Right renal cortex interstitium (tissue), 3 donors: ENCODE measurements at regions not wholly inside any gene's neighbourhood (a gene's known extent, or its start where the extent isn't known, plus 50 kb on each side); places are given as distances from the start of the nearest gene placed in this dataset.

Source experiments
- DNase-seq, 3 donors: peaks; one replicate each; pipeline ENCODE4 v3.0.0-alpha.2; 2013; ENCODE audit warnings: low read depth in 3 of 3, low spot score in 2 of 3

- no peak for DNase-seq
These were observed 134.5 kb upstream of the CCDC68 start for GRCh38 chr18:55093808-55094207.

GRCh38 chr18:55093295-55093694 lies 134.0 kb upstream of the CCDC68 start:
- no peak for DNase-seq

- no peak for DNase-seq
These were observed 132.9 kb upstream of the CCDC68 start for GRCh38 chr18:55092166-55092565.

- DNase-seq: no peak
These were observed 131.4 kb upstream of the CCDC68 start for GRCh38 chr18:55090564-55091188.

GRCh38 chr18:55089610-55090009 lies 130.3 kb upstream of the CCDC68 start:
- DNase-seq: no peak

- no peak for DNase-seq
These were observed 129.3 kb upstream of the CCDC68 start for GRCh38 chr18:55088561-55088960.

GRCh38 chr18:55088000-55088401 lies 128.7 kb upstream of the CCDC68 start:
- DNase-seq: no peak

GRCh38 chr18:55086906-55087305 lies 127.6 kb upstream of the CCDC68 start:
- no peak for DNase-seq

- DNase-seq: no peak
These were observed 126.5 kb upstream of the CCDC68 start for GRCh38 chr18:55085557-55086285.

GRCh38 chr18:55084550-55084949 lies 125.3 kb upstream of the CCDC68 start:
- no peak for DNase-seq

GRCh38 chr18:55083461-55083860 lies 124.2 kb upstream of the CCDC68 start:
- no peak for DNase-seq

GRCh38 chr18:55079481-55080355 lies 120.5 kb upstream of the CCDC68 start:
- DNase-seq: no peak

GRCh38 chr18:55079067-55079466 lies 119.8 kb upstream of the CCDC68 start:
- DNase-seq: no peak

GRCh38 chr18:55078303-55078932 lies 119.2 kb upstream of the CCDC68 start:
- DNase-seq: no peak

GRCh38 chr18:55076643-55077218 lies 117.5 kb upstream of the CCDC68 start:
- no peak for DNase-seq

GRCh38 chr18:55073834-55074233 lies 114.6 kb upstream of the CCDC68 start:
- DNase-seq: no peak

GRCh38 chr18:55073116-55073515 lies 113.9 kb upstream of the CCDC68 start:
- DNase-seq: no peak

- no peak for DNase-seq
These were observed 113.4 kb upstream of the CCDC68 start for GRCh38 chr18:55072698-55073097.

GRCh38 chr18:55072181-55072580 lies 112.9 kb upstream of the CCDC68 start:
- no peak for DNase-seq

- no peak for DNase-seq
These were observed 110.2 kb upstream of the CCDC68 start for GRCh38 chr18:55069497-55069896.

GRCh38 chr18:55064760-55065159 lies 105.5 kb upstream of the CCDC68 start:
- DNase-seq: no peak
